Urothelium cell line (cell line): ENCODE measurements at regions not wholly inside any gene's neighbourhood (a gene's known extent, or its start where the extent isn't known, plus 50 kb on each side); places are given as distances from the start of the nearest gene placed in this dataset.
"Not testable (repeated sequence)": the region's sequence is repeated elsewhere in the genome, so short reads cannot be mapped to it uniquely, and the experiment has no call there.

Experiments
- DNase-seq: peaks from one replicate; pipeline ENCODE4 v3.0.0; 2011; ENCODE audit warnings: low spot score, mixed read lengths
- FAIRE-seq: peaks from 2 replicates; lab custom pipeline; 2011; peaks lifted over from hg19 to GRCh38; lab: Jason Lieb, UNC

GRCh38 chr7:130789436-130789835, 55.4 kb upstream of the KLF14 start:
- FAIRE-seq (no peak), DNase-seq (no peak)

- FAIRE-seq (no peak), DNase-seq (no peak)
Measured at GRCh38 chr7:130791746-130792145, 57.7 kb upstream of the KLF14 start.

DNA sequence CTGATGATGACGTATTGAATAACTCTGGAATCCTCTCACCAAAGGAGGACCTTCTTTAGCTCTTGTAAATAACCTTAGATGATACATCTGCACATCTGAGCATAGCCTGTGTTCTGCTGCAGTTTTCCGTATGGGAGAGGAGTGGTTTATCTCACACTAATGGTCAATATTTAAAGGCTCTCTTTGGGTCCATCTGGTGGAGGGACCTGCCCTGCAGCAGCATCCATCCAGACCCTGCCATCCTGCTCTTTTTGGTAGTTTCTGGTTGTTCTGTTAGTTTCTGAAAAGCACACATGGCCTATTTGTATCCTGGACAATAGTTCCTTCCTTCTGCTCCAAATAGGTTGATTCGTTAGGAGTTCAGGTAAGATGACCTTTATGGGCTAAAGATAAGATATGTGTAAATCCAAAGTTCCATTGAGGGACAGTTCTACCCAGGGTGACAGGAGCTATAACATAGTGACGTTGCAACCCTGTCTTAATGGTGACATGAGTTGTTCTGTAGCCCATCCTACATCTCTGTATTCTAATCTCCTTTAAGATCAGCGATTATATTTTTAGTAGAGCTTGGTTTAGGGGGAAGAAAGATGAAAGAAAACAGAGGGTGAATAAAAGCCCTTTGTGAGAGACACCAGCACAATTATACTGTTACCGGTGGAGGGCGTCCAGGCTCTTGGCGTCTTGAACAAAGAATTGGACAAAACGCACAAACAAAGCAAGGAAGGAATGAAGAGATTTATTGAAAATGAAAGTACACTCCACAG, 60.0 kb upstream of the KLF14 start:
- FAIRE-seq (no peak), DNase-seq (peak; percentile 24)

DNA sequence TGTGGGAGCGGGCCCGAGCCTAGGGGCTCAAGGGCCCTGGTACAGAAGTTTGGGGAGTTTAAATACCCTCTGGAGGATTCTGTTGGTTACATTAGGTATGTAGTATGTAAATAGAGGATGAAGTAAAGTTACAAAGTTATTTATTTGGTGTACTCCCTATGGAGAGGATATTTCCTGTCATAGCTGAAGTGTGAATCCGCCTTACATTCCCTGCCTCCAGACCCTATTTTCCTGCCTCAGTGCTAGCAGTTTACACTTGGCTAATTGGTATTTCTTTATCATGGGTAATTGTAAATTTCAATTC, 60.6 kb upstream of the KLF14 start:
- no peak for DNase-seq
- no peak for FAIRE-seq

GRCh38 chr7:130796425-130796824, 62.4 kb upstream of the KLF14 start:
- not testable (repeated sequence) for DNase-seq, FAIRE-seq

DNA sequence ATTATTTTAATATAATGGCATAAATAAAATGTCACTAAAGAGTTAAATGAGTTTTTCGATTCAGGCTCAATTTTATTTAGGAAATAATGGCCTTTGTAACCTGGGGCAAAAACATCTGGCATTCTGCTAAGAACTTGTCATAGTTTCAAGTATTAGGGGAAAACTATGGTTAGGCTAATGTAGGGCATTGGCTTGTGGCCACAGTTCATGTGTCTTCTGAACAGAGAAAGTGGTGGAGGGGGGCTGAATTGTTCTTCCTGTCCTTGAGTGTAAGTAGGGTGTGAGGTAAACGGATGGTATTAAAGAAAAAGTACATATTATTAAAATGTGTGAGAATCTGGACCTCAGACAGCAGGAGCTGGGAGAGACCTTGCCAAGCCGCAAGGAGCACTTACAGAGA, 69.1 kb upstream of the KLF14 start:
- DNase-seq (no peak), FAIRE-seq (no peak)

GRCh38 chr7:130804220-130804619, 70.2 kb upstream of the KLF14 start:
- no peak for FAIRE-seq
- DNase-seq: no peak

GRCh38 chr7:130812819-130813218, 78.8 kb upstream of the KLF14 start:
- DNase-seq, FAIRE-seq: not testable (repeated sequence)

DNA sequence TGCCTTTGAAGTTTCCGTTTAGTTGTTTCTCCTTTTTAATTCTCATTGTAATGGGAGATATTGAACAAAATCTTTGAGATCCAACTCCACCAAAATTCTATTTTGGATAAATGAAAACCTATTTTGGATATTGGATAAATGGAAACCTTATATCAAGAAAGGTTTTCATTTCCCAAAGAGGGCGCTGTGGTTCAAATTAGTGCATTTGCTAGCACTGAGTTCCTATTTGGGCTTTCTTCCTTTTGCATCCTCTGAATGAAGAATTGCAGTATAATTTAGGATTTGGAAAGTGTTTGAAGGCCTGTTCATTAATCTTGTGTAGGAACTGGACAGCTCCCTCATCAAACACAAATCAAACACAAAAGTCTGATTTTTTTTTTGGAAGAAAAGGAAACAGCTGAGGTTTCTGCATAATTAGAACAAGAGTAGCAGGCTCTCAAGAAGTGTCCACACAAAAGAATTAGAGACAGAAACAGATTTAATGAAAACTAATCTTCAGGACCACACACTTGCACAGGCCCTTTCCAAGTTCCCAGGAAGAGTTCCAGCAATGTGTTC, 80.8 kb upstream of the KLF14 start:
- DNase-seq (no peak), FAIRE-seq (no peak)

GRCh38 chr7:130818056-130818455, 84.0 kb upstream of the KLF14 start:
- DNase-seq: no peak

GRCh38 chr7:130821864-130822263, 87.9 kb upstream of the KLF14 start:
- DNase-seq: no peak
- no peak for FAIRE-seq

More at GRCh38 chr7:130818056-130818455, 84.0 kb upstream of the KLF14 start:
- no peak for FAIRE-seq

- DNase-seq (no peak), FAIRE-seq (no peak)
Measured at GRCh38 chr7:130822642-130823041, 88.6 kb upstream of the KLF14 start.

DNA sequence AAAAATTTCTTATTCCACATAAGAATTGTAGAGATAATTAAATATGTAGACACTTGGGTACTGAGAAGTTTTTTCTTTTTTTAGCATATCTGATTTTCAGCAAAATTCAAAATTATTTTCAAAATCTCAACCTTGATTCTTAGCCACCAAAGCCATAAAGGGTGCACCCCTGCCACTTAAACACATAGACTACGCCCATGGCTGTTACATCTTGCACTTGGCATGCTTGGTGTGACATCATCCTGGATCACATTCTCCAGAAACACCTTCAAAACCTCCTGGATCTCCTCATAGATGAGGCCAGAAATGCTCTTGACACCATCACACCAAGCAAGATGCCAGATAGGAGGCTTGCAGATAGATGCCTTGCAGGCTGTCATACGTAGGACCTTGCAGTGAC, 89.1 kb upstream of the KLF14 start:
- no peak for DNase-seq
- no peak for FAIRE-seq

GRCh38 chr7:130825819-130826218, 91.8 kb upstream of the KLF14 start:
- no peak for DNase-seq
- FAIRE-seq: no peak

- DNase-seq (no peak), FAIRE-seq (no peak)
Measured at GRCh38 chr7:130829415-130829814, 95.4 kb upstream of the KLF14 start.

GRCh38 chr7:130831322-130831721, 97.3 kb upstream of the KLF14 start:
- no peak for FAIRE-seq
- DNase-seq: no peak

- no peak for FAIRE-seq
- DNase-seq: peak; percentile 24
Measured at GRCh38 chr7:130831817-130832481, 97.9 kb upstream of the KLF14 start.

DNA sequence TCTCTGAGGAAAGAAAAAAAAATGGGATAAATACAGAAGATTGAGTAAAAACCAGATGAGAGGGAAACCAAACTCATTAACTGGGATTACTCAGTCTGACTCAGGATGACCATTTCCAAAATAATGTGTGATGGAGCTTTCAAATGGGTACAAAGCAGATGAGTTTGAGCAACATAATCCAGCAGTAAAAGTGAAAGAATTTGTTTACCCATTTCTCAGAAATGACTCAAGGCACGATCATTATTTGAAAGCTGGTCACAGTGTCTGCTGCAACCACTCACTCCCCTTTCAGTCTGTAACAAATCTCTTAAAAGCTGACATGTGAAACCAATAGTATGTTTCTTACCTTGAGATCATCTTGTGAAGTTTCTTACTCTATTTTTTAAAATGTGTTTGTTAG, 104.7 kb upstream of the KLF14 start:
- DNase-seq: peak; percentile 50
- FAIRE-seq: no peak

- DNase-seq: no peak
- no peak for FAIRE-seq
Measured at GRCh38 chr7:130840599-130840998, 106.6 kb upstream of the KLF14 start.

- DNase-seq (no peak), FAIRE-seq (no peak)
Measured at GRCh38 chr7:130841416-130841815, 107.4 kb upstream of the KLF14 start.

DNA sequence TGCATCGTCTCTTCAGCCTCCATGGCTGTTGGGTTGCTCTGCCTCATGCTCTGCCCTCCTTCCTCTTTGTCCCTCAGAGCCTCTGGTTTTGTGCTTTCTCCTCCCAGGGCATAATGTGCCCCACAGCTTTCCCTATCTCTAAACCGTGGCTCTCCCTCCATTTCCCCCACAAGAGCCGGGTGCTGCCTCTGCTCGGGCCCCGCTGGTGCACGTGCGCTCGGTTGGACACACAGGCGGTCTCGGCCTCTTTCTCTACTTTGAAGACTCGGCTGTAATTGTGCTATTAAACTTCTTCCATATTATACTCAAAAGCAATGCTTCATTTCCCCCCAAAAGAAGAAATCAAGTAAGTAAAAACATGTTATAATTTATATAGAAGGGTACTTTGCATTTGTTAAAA, 109.7 kb upstream of the KLF14 start:
- FAIRE-seq (no peak), DNase-seq (no peak)
